Gastroesophageal sphincter (tissue), 4 donors: ENCODE measurements at regions not wholly inside any gene's neighbourhood (a gene's known extent, or its start where the extent isn't known, plus 50 kb on each side); places are given as distances from the start of the nearest gene placed in this dataset.

Experiments used
- ATAC-seq: fragments of 150-250 bp; one replicate; pipeline ENCODE4 v1.9.1; 2016; ENCODE audit warnings: mild to moderate bottlenecking, moderate library complexity
- H3K27ac ChIP-seq, 4 donors: fragments of 200-600 bp; sonication (generic) in 3 of 4; 1 replicate in 3 of 4; 2 replicates in 1 of 4; pipeline ENCODE4 v1.5.1; 2016 to 2019
- H3K27me3 ChIP-seq: fragments of 200-600 bp; sonication (generic); one replicate; pipeline ENCODE4 v1.5.1; 2019
- H3K36me3 ChIP-seq, 2 donors: fragments of 200-600 bp; sonication (generic); one replicate each; pipeline ENCODE4 v1.5.1; 2019; ENCODE audit warnings: control low read depth in 1 of 2
- H3K4me1 ChIP-seq, 3 donors: fragments of 200-600 bp; sonication (generic); 1 replicate in 2 of 3; 2 replicates in 1 of 3; pipeline ENCODE4 v1.5.1; 2016 to 2019; ENCODE audit warnings: control low read depth in 2 of 3
- H3K4me3 ChIP-seq, 2 donors: fragments of 200-600 bp; sonication (generic); one replicate each; pipeline ENCODE4 v1.5.1; 2019; ENCODE audit warnings: mild to moderate bottlenecking in 1 of 2, moderate library complexity in 1 of 2
- H3K9me3 ChIP-seq, 3 donors: fragments of 200-600 bp; sonication (generic); one replicate each; pipeline ENCODE4 v1.5.1; 2017 to 2019; ENCODE audit warnings: control low read depth in 2 of 3
- CTCF ChIP-seq, 4 experiments: fragments of 200-600 bp in 2 of 4; fragments of 450-650 bp in 2 of 4; sonication (generic) in 1 of 4; IDR thresholded peaks; one replicate each; pipeline ENCODE4 v1.5.1; 2017 to 2019; ENCODE audit warnings: antibody characterized with exemption in 4 of 4, mild to moderate bottlenecking in 2 of 4, moderate library complexity in 2 of 4
- EP300 ChIP-seq: sonication (generic); formaldehyde crosslinking; IDR thresholded peaks from one replicate; pipeline ENCODE4 v1.6.1; 2017; ENCODE audit warnings: antibody characterized with exemption, mild to moderate bottlenecking
- POLR2A ChIP-seq, 2 donors: fragments of 450-650 bp; IDR thresholded peaks; one replicate each; pipeline ENCODE4 v1.6.1; 2017; ENCODE audit warnings: antibody characterized with exemption in 2 of 2, mild to moderate bottlenecking in 2 of 2, moderate library complexity in 1 of 2
- POLR2AphosphoS5 ChIP-seq: sonication (generic); formaldehyde crosslinking; IDR thresholded peaks from one replicate; pipeline ENCODE4 v1.6.1; 2017; ENCODE audit warnings: antibody characterized with exemption
- WGBS, 2 donors: methylation state at CpG; one replicate each; pipeline ENCODE4 v1.1.5; 2018; ENCODE audit warnings: low coverage in 1 of 2; 5-methylcytosine and 5-hydroxymethylcytosine counted together

GRCh38 chr3:182487143-182487542 lies 306.2 kb upstream of the ATP11B start:
- WGBS, 2 donors, result 66 to 79% methylated on average over 2 to 3 of the region's 3 CpGs
- Histone ChIP-seq H3K4me1 (peaks cover 0 to 19% (median 0%) of the 10 kb centered on the region in 3 donors), H3K27ac (no peak overlapping the region), H3K4me3 (no peak overlapping the region), H3K36me3 (no peaks in the 10 kb centered on the region), H3K27me3 (no peaks in the 10 kb centered on the region), H3K9me3 (no peaks in the 10 kb centered on the region)
- TF ChIP-seq EP300, result no peak
- no peak for TF ChIP-seq CTCF (IDR thresholded peaks at IDR 0.05)
- no peak for TF ChIP-seq POLR2A (IDR thresholded peaks at IDR 0.05)
- TF ChIP-seq POLR2AphosphoS5, result no peak
- no peak for ATAC-seq

DNA sequence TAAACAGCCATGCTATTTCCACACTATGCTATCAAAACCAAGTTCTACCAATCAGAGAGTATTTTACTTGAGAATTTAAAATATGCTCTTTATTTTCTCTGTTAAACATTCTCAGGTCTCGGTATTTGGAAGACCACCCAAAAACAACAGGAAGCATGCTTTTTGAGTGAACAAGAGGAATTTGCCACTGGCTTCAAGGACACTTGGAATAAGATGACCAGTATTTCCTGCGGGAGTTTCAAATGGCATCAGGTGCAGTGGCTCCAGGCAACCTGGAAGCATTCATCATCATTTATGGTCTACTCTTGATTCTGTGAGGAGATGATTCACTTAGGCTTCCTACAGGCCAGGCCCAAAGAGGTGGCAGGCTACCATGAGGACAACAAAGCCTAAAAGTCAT lies 305.7 kb upstream of the ATP11B start:
- Histone ChIP-seq H3K9me3 (no peaks in the 10 kb centered on the region), H3K36me3 (no peaks in the 10 kb centered on the region), H3K27me3 (no peaks in the 10 kb centered on the region), H3K4me1 (peaks cover 0 to 15% (median 0%) of the 10 kb centered on the region in 3 donors), H3K4me3 (no peak overlapping the region), H3K27ac (no peak overlapping the region)
- no peak for TF ChIP-seq CTCF (IDR thresholded peaks at IDR 0.05)
- no peak for TF ChIP-seq POLR2A (IDR thresholded peaks at IDR 0.05)
- TF ChIP-seq EP300, result no peak
- no peak for TF ChIP-seq POLR2AphosphoS5
- WGBS, 2 donors, result 70 to 83% methylated on average over 2 of the region's 2 CpGs
- no peak for ATAC-seq

- peaks cover 0 to 5% (median 0%) of the 10 kb centered on the region in 3 donors for H3K4me1 ChIP-seq
- no peak overlapping the region for H3K27ac ChIP-seq
- TF ChIP-seq POLR2AphosphoS5, result no peak
- peak; percentile 6 to 36 (median 28) for TF ChIP-seq CTCF (IDR thresholded peaks at IDR 0.05)
- WGBS, 2 donors, result 39 to 60% methylated on average over 9 to 10 of the region's 10 CpGs
- ATAC-seq, result no peak
- no peaks in the 10 kb centered on the region for H3K27me3 ChIP-seq
- H3K9me3 ChIP-seq, result no peaks in the 10 kb centered on the region
- no peak overlapping the region for H3K4me3 ChIP-seq
- H3K36me3 ChIP-seq, result no peaks in the 10 kb centered on the region
These were observed 302.5 kb upstream of the ATP11B start for GRCh38 chr3:182490596-182491491.

- Histone ChIP-seq H3K36me3 (no peaks in the 10 kb centered on the region), H3K4me1 (peaks cover 0 to 5% (median 0%) of the 10 kb centered on the region in 3 donors), H3K4me3 (no peak overlapping the region), H3K27ac (no peak overlapping the region), H3K27me3 (no peaks in the 10 kb centered on the region), H3K9me3 (no peaks in the 10 kb centered on the region)
- no peak for TF ChIP-seq POLR2AphosphoS5
- no peak for TF ChIP-seq POLR2A (IDR thresholded peaks at IDR 0.05)
- TF ChIP-seq EP300, result no peak
- TF ChIP-seq CTCF (IDR thresholded peaks at IDR 0.05), result no peak
- WGBS, 2 donors, result 72% methylated on average over 3 of the region's 3 CpGs; no CpG with 5 or more reads in 1 of the 2 donors
- no peak for ATAC-seq
These were observed 301.7 kb upstream of the ATP11B start for GRCh38 chr3:182491577-182491976.

GRCh38 chr3:182492536-182492935 lies 300.8 kb upstream of the ATP11B start:
- no peaks in the 10 kb centered on the region for H3K9me3 ChIP-seq
- WGBS, 2 donors, result 85 to 89% methylated on average over 3 of the region's 3 CpGs
- no peak for ATAC-seq

More at GRCh38 chr3:182492536-182492935, 300.8 kb upstream of the ATP11B start:
- no peak overlapping the region for H3K27ac ChIP-seq
- TF ChIP-seq CTCF (IDR thresholded peaks at IDR 0.05) (no peak), EP300 (no peak), POLR2AphosphoS5 (no peak), POLR2A (IDR thresholded peaks at IDR 0.05) (no peak)
- H3K27me3 ChIP-seq, result no peaks in the 10 kb centered on the region
- H3K4me1 ChIP-seq, result peaks cover 0 to 5% (median 0%) of the 10 kb centered on the region in 3 donors
- no peaks in the 10 kb centered on the region for H3K36me3 ChIP-seq
- H3K4me3 ChIP-seq, result no peak overlapping the region
